HG02759 (cell line): ENCODE measurements at regions not wholly inside any gene's neighbourhood (a gene's known extent, or its start where the extent isn't known, plus 50 kb on each side); places are given as distances from the start of the nearest gene placed in this dataset.
"Not testable (repeated sequence)": the region's sequence is repeated elsewhere in the genome, so short reads cannot be mapped to it uniquely, and the experiment has no call there.

Experiments
- ATAC-seq: cut with Tn5 transposase; IDR thresholded peaks from one replicate; pipeline ENCODE4 v1.9.1; 2021; ENCODE audit warnings: mild to moderate bottlenecking, moderate library complexity; ENCODE audit not compliant: unreplicated experiment

- no peak for ATAC-seq
Measured at GRCh38 chrX:1140236-1140681, 72.2 kb downstream of the CRLF2 start.

GRCh38 chrX:1139185-1139500, 73.3 kb downstream of the CRLF2 start:
- ATAC-seq, result no peak

- no peak for ATAC-seq
Measured at GRCh38 chrX:1138476-1139184, 73.8 kb downstream of the CRLF2 start.

GRCh38 chrX:1137531-1137930, 74.9 kb downstream of the CRLF2 start:
- no peak for ATAC-seq

GRCh38 chrX:1136582-1136981, 75.9 kb downstream of the CRLF2 start:
- ATAC-seq, result not testable (repeated sequence)

GRCh38 chrX:1134976-1135375, 77.5 kb downstream of the CRLF2 start:
- ATAC-seq, result no peak

- no peak for ATAC-seq
Measured at GRCh38 chrX:1134156-1134555, 78.3 kb downstream of the CRLF2 start.

GRCh38 chrX:1126738-1127137, 85.7 kb downstream of the CRLF2 start:
- ATAC-seq, result no peak

GRCh38 chrX:1124531-1124930, 87.9 kb downstream of the CRLF2 start:
- ATAC-seq, result no peak

GRCh38 chrX:1122851-1123250, 89.6 kb downstream of the CRLF2 start:
- not testable (repeated sequence) for ATAC-seq

- no peak for ATAC-seq
Measured at GRCh38 chrX:1119275-1119674, 93.2 kb downstream of the CRLF2 start.

GRCh38 chrX:1118572-1119199, 93.8 kb downstream of the CRLF2 start:
- ATAC-seq, result no peak

- not testable (repeated sequence) for ATAC-seq
Measured at GRCh38 chrX:1115411-1115810, 97.0 kb downstream of the CRLF2 start.

- no peak for ATAC-seq
Measured at GRCh38 chrX:1112321-1112720, 100.1 kb downstream of the CRLF2 start.

- no peak for ATAC-seq
Measured at GRCh38 chrX:1111601-1112300, 100.7 kb downstream of the CRLF2 start.

GRCh38 chrX:1109580-1110119, 102.8 kb downstream of the CRLF2 start:
- no peak for ATAC-seq

- no peak for ATAC-seq
Measured at GRCh38 chrX:1108501-1109445, 103.7 kb downstream of the CRLF2 start.

- ATAC-seq, result no peak
Measured at GRCh38 chrX:1106478-1107210, 105.8 kb downstream of the CRLF2 start.

GRCh38 chrX:1105671-1106419, 106.6 kb downstream of the CRLF2 start:
- no peak for ATAC-seq
